ENCODE measurements at regions not wholly inside any gene's neighbourhood (a gene's known extent, or its start where the extent isn't known, plus 50 kb on each side); places are given as distances from the start of the nearest gene placed in this dataset.

DNA sequence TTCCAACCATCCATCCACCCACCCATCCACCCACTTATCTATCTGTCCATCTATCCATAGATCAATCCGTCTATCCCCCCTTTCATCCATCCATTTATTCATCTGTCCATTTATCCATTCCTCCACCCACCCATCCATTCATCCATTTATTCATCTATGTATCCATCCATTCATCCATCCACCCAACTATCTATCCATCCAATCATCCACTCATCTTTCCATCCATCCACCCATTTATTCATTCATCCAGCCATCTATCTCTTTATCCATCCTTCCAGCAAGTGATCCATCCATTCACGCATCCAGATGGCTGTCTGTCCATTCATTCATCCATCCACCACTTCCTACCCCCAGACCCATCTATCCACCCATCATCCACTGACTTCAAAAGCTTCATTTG, 84.0 kb upstream of the CD99 start:
- no peak for DNase-seq

DNA sequence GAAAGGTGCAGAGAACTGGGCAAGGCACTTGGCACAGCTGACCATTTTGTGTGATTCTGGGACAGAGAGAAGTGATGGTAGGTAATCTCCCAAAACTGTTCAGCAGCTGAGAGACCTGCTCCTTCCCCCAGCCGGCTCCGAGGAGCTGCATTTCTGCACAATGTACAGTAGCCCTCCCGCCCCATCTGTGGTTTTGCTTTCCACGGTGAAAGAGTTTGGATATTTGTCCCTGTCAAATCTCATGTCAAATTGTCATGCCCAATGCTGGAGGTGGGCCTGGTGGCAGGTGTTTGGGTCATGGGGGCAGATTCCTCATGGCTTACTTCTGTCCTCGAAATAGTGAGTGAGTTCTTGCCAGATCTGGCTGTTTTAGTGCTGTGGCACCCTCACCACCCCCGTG, 90.5 kb upstream of the CD99 start:
- no peak for DNase-seq

DNA sequence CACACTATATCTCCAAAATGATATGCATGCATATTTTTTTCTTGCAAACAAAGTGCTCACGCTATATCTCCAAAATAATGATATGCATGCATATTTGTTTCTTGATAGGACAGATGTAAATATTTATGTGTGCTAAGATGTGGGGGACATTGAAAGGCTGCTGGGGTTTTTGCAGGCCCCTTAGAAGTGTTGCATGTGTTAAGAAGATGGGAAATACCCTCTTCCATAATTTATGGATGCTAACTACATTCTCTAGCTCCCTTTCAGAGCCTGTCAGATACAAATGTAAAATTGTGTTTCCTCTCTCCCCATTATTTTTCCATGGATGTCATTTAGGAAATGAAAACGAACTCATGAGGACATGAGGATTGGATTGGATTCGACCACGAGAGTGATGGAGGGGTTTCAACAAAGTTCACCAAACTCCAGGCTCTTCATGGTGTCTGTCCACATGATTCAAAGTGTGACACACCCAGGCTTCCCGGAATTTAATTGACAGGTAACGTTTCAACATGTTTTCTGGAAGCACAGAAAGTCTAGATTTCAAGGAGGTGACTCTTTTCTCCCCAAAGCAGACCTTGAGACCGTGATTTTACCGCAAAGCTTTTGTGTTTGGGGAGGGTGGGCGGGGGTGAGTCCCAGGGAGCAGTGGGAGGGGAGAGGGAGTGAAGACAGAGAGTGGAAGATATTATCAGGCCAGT, 94.4 kb upstream of the CD99 start:
- no peak for DNase-seq

DNA sequence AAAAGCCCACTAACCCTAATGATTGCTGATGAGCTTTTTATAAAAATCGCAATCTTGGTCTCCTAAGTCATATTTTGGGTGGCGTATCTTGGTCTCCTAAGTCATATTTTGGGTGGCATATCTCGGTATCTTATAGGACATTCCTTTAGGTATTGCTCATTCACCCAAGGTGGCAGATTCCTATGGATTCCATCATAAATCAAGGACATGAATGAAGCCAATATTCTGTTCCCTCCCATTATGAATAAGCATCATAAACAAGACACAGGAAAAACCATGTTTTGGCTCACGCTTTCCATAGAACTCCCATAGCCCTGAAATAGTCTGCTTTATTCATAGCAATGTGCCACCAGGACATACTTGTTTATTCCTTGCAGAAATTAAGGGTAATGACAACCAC, 95.0 kb upstream of the CD99 start:
- no peak for DNase-seq

DNA sequence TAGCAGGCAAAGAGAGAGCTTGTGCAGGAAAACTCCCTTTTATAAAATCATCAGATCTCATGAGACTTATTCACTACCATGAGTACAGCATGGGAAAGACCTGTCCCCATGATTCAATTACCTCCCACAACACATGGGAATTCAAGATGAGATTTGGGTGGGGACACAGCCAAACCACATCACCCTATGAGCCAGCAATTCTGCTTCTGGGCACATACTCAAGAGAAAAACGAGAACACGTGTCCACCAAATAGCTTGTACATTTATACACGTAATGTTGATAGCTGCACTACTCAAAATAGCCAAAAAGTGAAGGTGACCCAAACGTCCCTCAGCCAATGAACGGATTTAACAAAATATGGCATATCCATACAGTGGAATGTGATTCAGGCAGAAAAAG, 94.5 kb upstream of the DHRSX start:
- no peak for DNase-seq

- no peak for DNase-seq
Measured at GRCh38 chrX:2594491-2594890, 93.7 kb upstream of the DHRSX start.

GRCh38 chrX:2592279-2592678, 91.5 kb upstream of the DHRSX start:
- no peak for DNase-seq

DNA sequence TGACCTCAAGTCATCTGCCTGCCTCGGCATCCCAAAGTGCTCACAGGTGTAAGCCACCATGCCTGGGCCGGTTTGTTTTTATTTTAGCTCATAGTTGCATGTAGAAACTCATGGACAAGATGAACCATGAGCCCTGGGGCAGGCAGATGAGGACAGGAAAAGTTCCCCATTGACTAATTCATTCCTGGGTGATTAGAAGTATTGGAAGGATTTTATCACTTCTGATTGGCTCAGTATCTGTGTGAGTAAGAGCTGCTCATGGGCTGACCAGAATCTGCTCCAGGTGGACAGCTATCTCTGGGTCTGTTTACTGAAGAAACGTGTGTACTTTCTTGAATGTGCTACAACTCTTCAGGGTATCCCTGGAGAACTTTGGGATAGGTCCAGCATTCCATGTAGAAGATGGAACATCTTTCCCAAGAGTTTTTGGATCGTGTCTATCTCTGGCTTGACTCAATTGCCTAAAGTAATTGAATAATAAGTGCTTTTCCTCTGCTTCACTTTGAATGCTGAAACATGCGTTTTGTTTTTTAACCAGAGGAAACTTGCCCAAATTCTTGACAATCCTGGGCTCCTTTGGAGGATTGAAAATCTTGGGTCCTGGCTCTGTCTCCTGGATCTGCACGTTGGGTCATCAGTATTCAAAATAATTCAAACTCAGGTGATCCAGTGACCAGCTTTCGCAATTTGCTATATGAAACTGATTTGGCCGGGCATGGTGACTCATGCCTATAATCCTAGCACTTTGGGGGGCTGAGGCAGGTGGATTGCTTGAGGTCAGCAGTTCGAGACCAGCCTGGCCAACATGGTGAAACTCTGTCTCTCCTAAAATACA, 88.6 kb upstream of the DHRSX start:
- no peak for DNase-seq

- no peak for DNase-seq
Measured at GRCh38 chrX:2588049-2588448, 87.3 kb upstream of the DHRSX start.

GRCh38 chrX:2587146-2587545, 86.4 kb upstream of the DHRSX start:
- DNase-seq, result no peak

DNA sequence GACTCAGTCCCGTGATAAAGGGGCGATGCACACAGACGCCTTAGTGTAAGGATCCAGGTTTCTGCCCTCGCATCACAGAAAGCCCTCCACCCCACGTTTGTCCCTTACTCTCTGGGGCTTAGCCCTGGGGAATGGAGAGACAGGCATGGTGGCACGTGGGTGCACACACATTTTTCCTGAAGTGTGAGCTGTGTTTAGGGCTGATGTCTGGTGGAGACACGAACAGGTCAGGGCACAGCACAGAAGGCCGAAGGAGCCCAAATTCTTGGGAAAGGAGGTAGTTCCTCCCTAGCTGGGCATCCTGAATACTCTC, 84.3 kb upstream of the DHRSX start:
- no peak for DNase-seq

DNA sequence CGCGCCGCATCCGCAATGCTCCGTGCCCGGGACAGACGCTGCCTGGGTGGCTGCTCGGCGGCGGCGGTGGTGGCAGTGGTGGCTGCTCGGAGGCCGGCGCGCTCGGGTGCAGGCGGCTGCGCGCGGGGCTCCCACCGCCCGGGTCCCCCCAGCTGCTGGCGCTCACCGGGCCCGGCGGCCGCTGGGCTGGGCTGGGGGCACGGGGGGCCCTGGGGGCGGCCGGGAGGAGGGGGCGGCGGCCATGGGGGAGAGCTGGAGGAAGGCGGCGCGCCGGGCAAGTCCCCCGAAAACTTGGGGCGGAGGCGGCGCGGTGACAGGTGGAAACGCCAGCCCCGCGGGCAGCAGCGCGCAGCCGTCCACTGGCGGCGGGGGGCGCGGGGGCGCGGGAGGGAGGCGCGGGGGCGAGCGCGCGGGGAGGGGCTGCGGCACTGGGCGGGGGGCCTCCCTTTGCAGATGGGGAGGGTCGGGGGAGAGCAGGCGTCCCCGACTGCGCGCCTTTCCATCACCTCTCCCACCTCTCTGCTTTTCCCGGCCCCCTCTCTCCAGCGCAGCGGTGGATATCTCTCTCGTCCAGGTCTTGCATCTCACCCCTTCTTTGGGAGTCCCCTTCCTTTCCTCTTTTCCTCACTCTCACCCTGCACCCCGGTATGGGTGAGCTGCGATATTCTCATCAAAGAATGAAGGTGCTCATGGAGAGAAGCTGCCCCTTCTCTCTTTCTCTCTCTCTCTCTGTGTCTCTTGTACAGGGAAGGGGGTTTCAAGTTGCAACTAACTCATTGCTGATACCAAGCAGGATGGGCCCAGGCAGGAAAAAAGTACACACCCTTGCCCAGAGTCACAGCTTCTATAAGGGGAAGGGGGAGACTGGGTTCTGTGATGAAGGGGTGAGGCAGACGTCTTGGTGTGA, 83.7 kb upstream of the DHRSX start:
- no peak for DNase-seq

DNA sequence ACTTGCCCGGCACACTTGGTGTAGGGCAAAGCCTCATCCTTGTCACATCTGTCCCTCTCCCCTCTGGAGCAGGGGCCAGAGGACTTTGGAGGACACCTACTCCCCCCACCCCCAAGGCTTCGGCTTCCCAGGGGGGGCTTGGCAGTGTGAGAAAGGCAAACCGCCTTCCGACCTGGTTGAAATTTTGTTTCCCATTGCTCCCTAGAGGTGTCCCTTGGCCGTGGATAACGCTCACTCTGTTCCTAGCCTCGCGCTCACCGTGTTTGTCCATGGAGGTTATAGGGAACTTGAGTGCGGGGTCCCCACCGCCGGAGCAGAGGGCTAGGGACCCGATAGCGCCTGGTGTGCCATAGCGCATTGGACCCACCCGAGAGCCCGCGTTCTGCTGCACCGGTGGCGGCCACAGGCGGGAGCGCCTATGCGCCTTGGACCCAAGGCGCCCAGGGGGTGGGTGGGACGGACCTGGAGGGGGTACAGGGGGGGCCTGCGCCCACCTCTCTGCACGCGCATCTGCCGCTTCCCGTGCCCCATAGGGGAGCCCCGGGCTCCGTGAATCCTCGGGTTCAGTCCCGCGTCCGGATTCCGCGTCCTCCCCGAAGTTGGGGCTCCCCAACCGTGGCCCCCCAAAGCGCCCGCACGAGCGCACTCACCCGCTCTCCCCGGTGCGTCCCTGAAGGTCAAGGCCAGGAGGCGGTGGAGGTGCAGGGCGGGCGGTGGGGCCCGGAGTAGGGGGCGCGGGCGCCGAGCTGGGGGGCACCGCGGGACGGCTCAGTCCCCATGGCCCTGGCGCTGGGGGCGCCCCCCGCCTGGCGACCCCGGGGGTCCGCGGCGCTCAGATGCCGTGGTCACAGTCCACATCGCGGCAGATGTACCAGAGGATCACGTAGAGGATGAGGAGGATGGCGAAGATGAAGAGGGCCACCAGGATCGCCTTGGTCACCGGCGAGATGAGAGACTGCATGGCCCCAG, 82.7 kb upstream of the DHRSX start:
- DNase-seq, result no peak

DNA sequence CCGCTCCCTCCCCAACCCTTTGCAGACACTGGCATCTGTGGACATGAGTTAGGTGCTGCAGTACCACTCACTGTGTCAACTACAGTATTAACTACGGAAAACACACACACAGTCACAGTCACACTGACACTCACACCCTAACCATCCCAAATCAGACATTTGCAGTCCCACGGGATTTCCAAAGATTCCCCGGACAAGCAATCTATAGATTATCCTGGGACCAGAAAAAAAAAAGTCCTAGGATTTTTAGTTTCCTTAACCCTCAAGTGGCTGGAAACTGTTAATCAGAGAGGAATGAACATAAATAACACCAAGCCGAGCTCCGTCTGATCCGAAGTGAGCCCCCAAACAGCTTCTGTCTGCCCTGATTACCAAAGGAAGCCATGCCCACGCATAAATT, 81.9 kb upstream of the DHRSX start:
- DNase-seq, result no peak

DNA sequence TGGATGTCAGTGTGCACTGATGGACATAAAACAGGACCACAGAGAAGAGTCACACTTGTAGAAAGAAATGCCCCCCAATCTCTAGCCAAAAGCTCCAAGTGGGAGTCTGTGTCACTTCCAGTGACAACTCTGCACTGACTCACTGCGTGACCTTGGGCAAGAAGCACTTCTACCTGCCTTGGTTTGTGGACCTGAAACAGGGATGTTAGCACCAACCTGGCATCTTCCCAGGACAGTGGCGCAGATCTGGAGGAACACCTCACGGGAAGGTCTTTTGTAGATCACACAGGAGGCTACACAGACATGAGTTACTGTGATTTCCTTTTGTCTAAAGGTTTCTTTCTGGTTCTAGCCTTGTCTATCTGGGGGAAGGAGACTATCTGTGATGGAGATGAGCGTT, 80.5 kb upstream of the DHRSX start:
- no peak for DNase-seq

DNA sequence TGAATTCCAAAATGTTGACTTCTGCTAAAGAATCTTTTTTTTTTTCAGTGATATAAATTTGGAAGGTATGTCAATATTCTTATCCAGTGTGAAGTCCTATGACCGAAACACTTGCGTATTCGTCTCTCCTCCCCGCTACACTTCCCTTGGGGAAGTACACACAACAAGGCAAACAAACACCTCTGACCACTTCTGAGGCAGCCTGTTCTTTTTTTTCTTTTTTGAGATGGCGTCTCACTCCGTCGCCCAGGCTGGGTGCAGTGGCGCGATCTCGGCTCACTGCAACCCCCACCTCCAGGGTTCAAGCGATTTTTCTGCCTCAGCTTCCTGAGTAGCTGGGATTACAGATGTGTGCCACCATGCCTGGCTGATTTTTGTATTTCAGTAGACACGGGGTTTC, 78.1 kb upstream of the DHRSX start:
- DNase-seq, result no peak

- no peak for DNase-seq
Measured at GRCh38 chrX:2577844-2578466, 77.2 kb upstream of the DHRSX start.

GRCh38 chrX:2576793-2577192, 76.0 kb upstream of the DHRSX start:
- DNase-seq, result no peak

DNA sequence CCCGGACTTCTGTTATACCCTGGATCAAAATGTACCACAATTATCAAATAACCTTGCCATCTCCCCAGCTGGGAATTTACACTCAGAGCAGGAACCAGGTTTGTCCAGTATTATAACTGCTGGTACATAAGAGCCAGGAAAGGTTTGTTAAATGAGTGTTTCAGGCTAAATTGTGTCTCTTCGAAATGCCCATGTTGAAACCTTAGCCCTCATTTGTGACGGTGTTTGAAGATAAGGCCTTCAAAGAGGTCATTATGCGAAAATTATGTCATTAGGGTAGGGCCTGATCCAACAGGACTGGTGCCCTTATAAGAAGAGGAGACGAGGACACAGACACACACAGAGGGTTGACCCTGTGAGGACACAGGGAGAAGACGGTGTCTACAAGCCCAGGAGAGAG, 73.5 kb upstream of the DHRSX start:
- DNase-seq, result no peak

DNA sequence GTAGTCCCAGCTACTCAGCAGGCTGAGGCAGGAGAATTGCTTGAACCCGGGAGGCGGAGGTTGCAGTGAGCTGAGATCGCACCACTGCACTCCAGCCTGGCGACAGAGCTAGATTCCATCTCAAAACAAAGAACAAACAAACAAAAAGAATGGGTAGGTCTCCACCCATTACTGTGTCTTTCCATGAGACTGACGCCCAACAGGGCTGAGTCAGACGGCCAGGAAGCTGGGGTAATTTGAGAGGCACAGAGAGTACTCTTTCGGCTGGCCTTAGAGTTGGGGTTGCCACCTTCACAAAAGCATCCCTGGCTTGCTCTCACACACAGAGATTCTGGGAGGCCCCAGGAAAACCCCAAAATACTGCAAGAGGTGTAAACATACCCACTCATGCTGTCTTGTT, 72.0 kb upstream of the DHRSX start:
- DNase-seq, result no peak

- no peak for DNase-seq
Measured at GRCh38 chrX:2568125-2568524, 67.3 kb upstream of the DHRSX start.

DNA sequence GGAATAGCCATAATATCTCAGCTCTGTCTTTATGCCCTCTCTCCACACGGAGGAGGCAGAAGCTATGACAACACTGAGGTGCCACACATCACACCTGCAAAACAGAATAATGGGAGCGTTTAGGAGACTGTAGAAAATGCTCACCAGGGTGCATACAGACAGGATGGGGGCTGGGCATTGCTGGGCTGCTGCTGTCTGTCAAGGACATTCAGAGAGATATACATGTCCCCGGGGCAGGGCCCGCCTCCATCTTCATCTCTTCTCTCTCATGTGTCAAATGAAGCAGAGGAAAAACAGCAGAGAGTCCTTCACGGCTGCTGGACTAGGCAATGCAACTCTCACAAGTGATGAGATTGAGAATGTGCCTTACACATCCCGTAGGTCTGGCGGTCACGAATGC, 65.3 kb upstream of the DHRSX start:
- no peak for DNase-seq

Measured in NCI-H1048 (cell line).